ENCODE measurements at regions not wholly inside any gene's neighbourhood (a gene's known extent, or its start where the extent isn't known, plus 50 kb on each side); places are given as distances from the start of the nearest gene placed in this dataset.

DNA sequence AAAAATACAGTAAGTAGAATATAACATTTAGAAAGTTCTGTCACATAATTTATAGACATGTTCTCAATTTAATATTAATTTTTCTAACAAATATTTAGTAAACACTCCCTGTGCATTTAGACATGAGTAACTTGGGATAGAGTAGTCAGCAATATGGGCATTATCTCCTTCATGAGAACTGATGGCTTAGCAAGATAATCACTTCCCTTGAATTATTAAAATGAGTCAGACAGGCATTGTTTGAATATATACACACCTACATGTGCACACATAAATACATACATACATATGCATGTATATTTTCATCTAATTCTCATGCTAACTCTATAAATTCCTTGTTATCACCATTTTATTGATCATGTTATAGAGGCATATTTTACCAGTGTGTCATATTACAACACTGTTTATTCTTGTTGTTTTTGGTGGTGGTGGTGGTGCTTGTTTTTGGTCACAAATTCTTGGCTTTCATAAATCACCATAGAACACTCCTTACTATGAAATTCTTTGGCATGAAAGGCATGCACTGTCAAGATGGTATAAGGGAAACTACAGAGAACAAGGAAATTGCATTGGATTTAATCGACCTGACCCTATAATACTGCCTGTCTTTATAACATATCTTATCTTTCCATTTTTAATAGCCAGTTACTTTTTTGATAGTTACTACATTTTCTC is 434.5 kb upstream of the MANEA start:
- DNase-seq (ENCODE audit: low spot score) = no peak

DNA sequence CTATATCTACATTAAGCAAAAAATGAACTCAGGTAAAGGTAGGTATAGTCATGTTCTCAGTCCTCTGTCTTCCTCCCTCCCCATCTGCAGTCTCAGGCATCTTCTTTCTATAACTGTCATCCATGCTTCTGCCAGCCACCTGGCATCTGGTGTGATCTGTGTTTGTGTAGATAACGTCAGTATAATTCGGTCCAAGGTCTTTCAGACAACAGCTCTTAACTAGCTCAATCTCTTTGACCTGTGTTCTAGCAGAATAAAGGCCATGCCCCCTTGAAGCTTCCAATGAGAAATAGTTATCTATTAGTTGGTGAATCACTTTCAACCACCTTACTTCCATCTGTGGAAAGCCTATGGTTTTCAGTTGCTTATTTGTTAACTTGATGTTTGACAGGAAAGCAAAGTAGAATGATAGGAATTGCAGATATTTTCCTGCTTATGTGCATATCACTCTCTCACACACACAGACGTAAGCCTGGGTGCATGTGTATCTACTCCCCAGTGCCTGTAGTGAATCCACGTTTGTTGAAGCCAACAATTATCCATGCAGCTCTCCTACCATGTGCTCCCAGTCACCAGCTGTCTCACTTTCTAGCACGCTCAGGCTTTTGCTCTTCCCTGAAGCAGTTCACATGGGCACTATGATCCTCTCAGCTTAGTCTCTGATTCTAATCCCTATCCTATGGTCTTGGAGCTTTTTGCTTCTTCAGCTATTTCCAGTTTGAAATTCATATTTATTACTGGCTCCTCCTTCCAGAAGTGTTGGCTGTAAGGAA is 433.7 kb upstream of the MANEA start:
- no peak for DNase-seq (ENCODE audit: low spot score)

DNA sequence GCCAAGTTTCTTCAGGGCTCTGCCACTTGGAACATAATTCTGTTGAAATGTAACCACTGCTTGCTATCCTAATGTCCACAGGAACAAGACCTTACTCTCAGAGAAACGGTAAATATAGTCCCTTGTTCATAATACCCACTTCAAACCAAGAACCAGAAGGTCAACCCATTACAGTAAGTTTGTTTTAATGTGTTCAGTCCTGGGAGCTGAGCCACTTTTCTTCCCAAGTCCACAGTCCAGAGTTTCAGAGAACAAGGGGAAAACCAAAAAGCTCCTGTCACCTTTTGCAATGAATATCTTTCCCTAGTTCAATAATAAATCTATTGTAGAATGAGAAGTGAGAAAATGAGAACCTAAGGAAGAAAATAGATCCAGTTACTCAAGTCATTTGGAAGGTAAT is 431.9 kb upstream of the MANEA start:
- DNase-seq (ENCODE audit: low spot score) = no peak

DNA sequence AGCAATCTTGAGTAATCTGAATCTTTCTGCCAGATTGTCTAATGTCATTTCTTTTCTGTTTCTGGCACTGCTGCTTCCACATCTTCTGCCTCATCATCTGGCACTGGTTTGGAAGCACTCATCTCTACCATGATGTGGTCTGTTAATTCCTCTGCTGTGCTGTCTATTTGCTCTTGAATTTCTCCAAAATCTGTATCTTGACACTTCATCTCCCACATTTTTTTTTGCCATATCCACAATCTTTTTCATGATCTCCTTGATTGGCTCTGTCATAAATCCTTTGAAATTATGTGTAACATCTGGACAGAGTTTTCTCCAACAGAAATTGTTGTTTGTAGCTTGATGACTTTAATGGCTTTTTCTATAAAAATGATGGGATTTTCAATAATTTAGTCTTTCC is 417.8 kb upstream of the MANEA start:
- DNase-seq (ENCODE audit: low spot score) = no peak

DNA sequence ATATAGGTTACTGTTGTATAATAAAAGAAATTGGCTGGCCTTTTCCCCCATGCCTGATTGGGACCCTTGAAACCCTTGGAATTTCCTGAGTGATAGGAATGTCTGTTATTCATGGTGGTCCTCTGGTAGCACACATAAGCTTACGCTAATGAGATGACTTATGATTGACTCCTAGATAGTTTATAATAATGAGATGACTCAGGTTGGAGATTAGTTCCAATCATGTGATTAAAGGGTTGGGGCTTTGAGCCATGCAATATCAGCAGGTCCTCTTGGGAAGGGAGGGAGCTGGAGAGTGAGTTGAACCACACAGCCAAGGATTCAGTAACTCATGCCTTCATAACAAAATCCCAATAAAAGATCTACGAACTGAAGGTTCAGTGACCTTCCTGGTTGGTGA is 407.6 kb upstream of the MANEA start:
- DNase-seq (ENCODE audit: low spot score) = no peak

DNA sequence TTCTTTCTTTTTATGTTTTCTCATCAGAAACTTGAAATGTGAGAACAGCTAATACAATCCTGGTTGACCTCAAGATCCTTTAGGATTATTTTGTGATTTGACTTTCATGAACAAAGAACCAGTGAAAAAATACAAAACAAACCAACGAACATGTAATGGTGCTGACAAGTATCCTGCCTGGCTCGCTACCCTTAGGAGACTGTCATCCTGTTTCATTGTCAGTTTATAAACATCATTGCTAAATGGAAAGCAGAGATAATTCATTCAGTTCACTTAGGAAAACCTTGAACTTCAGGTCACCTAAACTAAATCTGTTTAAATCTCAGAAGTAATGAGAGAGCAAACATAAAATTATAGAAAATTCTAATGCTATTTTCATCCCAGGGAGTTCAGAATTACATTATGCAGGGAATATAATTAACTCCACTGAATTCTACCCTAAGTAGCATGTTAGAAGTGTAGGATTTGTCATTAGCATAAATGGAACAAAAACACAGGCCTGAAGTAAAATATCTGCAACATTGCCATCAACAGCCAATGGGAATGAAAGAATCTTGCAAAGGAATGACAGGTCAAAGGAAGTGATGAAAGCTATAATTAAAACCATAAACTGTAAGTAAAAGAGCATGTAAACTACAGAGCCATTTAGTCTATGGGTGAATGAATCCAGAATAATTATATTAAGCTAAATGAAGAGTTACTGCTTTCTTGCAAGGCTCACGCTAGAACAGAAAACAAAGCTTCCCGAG is 401.2 kb upstream of the MANEA start:
- DNase-seq (ENCODE audit: low spot score) = no peak

DNA sequence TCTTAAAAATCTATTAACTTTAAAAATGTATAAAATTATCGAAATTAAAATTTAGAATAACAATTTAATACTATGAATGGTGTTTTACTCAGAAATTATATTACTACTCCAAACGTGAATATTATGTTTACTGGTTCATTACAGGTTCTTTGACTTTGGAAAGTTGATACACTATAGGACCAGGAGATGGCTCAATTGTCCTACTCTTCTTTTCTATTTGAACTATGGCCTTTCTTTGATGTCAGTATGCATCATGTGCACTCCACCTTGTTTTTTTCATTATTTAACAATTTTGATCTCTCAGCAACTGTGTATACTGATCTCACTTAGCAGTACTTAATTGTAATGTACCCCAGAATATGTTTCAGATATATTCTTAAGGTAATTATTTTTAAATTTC is 391.5 kb upstream of the MANEA start:
- DNase-seq (ENCODE audit: low spot score) = no peak

DNA sequence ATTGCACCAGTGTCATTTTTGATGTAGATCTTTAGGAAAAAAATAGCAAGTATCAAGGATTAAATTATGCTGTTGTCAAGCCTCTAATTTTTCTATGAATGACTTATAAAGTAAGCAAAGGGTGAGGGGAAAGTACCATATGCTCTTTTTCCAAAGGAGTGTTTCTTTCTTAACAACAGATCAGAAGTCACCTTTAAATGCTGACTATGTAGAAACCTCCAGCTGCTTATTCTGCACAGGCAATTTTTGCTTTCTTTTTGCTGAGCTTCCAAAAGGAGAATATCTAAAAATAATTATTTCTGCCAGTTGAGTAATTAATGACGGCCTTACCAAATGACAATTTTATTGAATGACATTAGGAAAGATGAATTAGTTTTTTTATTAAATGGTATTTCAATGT is 390.6 kb upstream of the MANEA start:
- no peak for DNase-seq (ENCODE audit: low spot score)

DNA sequence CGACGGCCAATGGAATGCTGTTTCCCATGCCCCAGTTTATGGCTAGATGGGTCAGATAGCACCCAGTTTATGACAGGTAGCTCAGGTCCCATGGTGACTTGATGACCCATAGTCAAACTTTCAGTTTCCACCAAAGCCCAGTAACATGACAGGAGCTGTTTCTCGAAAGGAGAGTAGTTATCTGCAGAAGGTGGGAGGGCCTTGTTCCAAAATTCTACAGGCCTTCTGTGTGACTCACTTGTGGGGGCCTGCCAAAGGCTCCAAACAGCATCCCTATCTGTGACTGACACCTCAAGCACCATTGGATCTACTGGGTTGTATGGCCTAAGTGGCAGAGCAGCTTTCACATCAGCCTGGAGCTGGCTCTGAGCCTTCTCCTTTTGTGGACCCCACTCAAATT is 379.7 kb upstream of the MANEA start:
- no peak for DNase-seq (ENCODE audit: low spot score)

DNA sequence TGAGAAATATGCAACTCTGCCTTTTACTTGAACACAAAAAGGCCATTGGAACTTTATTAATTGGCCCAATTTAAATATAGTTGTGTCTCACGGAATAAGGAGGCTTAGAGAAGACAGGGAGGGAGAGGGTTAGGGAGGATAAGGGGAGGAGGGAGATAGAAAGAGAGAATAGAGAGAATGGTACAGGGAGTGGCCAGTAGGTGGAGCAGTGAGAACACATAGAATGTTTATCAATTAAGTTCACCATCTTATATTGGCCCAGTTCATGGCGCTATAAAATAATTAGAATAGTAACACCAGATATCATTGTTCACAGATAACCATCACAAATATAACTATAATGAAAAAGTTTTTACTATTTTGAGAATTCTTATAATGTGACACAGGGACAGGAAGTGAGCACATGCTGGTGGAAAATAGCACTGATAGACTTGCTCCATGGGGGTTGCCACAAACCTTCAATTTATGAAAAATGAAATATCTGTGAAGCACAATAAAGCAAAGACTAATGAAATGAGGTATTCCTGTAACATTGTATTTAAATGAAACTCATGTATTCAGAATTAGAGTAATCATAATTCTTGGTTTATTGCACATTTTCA is 374.1 kb upstream of the MANEA start:
- DNase-seq (ENCODE audit: low spot score) = no peak

DNA sequence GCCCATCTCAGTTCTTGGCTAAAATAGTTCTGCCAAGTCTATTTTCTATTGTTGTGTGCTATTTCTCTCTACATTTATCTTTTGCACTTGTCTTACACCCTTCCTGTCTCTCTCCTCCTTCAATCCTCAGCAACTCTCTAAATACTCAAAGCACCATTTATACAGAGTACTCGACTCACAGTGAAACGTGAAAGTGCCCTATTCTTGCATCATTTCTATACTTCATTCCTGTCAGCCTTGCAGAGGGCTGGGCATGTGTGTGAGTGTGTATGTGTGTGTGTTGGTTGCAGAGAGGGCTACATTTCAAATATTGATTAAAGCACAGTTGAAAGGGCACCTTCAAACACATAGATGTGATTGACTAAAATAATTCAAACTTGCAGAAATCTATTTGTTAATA is 373.2 kb upstream of the MANEA start:
- DNase-seq (ENCODE audit: low spot score) = no peak

DNA sequence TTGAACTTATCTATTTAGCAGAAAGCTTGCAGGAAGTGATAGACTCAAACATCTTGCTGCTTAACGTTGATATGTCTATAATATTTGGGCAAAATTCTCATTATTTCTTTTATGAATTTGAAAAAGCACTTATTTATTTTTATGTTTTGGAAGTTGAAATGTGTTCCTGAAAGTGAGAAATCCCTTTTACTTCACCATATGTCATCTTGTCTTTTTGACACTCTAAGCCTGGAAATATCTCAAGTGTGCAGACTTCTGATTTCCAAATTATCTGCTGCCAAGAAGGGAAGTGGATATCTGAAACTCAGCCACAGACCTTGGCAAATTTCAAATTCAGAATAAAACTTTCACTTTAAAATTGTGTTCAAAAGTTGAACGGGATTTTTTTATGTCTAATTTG is 368.7 kb upstream of the MANEA start:
- DNase-seq (ENCODE audit: low spot score) = no peak

DNA sequence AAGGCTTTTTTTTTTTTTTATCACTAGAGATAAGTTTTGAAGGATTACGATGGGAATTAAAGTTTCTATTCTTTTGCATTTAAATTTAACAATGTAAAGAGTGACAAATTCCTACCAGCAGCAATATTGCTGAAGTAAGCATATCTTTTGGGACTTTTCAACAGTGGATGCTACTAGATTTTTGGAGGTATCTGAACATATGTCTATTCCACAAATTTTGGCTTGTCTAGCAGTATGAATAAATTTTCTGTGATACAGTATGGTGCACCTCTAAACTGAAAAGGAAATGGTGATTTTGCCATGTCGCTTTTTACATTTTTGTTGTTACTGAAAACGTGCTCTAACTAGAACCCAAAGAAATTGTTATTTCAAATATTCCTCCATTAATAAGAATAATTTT is 368.3 kb upstream of the MANEA start:
- no peak for DNase-seq (ENCODE audit: low spot score)

DNA sequence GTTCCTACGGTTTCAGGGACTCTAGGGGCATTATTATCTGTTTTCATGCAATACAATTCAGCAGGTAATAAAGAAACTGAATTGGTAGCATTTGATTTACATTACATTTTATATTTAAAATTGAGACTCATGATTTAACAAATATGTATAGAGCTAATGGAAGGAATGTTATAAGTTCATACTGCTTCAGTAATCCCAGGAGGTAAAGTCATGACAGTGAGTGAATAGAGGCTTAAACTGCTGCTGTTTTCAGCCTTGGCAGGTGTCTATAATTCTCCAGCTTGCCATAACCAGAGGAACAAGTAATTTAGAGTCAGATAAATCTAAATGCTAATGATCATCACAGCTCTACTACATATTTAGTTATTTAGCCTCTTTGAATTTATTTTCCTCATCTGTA is 360.8 kb upstream of the MANEA start:
- DNase-seq (ENCODE audit: low spot score) = no peak

DNA sequence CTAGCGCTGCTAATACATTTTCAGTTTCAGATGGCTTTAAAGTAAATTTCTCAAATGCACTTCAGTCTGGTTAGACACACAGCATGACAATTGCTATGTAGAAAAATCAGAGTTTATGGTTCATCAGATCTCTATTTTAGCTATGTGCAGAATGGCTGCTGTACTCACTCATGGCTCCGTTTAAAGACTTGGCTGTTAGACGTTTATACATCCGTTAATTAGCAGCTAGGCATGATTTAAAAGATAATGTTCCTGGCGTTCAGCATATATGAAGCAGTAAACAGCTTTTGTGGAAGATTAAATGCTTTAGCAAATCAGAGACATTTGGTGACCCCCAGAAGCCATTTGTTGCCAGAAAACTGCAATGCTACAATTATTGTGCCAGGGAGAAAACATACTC is 350.0 kb upstream of the MANEA start:
- DNase-seq (ENCODE audit: low spot score) = no peak

DNA sequence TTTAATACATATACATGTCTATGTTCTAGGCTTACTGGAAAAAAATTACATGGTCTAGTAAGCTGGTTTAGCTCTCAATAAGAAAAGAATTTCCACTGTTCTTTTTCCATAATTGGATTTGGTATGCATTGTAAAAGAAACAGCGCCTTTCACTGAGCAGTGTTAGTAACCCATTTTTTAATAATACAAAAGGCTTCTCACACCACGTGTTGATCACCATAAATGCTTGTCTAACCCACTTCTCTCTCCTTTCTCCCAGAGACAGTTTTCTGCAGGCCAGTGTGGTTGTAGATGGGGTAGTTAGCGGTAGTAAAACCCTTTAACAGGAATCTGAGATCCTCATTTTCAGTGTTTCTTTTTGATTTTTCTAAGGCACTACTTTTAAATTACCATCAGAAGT is 348.7 kb upstream of the MANEA start:
- no peak for DNase-seq (ENCODE audit: low spot score)

DNA sequence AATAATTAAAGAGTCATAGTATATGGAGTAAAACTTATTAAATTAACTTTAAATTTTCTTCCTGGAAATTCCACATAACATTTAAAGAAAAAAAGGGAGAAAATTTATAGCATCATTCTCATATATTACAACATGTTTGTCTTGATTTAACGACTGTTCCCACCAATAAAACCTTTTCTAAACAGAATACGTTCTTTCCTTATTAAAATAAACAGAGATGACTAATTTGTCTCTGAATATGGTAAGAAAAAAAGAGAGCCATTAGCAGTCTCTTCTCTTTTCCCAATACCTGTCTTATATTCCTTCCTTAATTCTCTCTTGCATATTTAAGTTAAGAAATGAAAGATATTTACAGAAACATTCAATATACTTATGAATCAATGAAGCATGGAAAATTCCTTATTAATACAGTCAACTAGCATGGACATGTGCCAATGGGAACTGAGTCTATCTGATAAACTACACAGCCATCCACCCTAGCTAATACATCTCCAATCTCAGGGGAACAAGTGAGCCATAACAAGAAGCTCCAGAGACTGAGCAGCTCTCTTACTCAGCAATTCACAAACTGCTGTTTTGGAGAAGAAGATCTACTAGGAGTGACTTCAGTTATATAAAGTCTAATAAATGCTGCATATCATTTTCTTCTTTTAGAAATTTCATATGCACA is 347.1 kb upstream of the MANEA start:
- DNase-seq (ENCODE audit: low spot score) = no peak

DNA sequence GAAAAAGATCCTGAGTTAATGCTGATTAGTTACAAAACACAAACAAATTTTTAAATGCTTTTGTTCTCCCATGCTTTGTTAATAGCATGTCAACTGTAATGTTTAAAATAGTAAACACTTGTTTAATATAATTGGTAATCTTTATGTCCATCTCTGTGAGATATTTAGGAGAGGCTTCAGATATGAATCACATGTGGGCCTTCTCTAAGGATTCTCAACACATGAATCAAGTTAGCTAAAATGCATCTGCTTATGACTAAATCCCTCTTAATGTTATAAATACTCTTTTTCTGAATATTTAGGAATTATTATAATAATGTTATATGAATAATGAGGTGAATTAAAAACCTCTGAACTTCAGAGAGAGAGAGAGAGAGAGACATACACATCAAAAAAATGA is 345.9 kb upstream of the MANEA start:
- DNase-seq (ENCODE audit: low spot score) = no peak

DNA sequence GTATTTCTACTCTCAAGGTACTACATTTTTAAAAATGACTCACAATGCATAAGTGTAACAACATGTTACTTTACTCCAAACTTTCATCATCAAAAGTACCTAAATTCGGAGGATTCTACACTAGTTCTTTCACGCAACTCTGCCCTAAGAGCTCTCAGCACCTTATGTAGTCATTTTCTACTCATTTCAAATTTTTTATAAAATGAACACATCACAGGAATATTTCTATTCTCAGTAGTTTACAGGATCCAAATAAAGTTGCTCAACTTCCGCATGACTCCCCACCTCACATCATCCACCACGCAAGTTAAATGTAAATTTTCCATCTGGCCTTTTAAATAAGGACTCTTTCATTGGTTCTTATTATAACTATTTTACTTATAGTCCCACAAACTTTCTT is 344.9 kb upstream of the MANEA start:
- DNase-seq (ENCODE audit: low spot score) = no peak

DNA sequence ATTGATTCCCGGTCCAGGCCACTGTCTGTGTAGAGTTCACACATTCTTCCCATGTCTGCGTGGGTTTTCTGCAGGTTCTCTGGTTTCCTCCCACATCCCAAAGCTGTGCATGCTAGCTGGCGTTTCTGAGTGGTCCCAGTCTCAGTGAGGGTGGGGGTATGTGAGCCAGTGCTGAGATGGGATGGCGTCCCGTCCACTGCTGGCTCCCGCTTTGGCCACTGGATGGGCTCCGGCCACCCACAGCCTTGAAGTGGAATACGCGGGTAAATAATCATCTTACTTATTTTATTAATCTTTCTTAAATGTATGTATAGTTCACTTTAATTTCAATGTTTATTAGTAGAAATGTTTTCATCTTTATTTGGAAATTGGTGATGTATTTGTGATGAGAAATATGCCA is 343.5 kb upstream of the MANEA start:
- DNase-seq (ENCODE audit: low spot score) = no peak

DNA sequence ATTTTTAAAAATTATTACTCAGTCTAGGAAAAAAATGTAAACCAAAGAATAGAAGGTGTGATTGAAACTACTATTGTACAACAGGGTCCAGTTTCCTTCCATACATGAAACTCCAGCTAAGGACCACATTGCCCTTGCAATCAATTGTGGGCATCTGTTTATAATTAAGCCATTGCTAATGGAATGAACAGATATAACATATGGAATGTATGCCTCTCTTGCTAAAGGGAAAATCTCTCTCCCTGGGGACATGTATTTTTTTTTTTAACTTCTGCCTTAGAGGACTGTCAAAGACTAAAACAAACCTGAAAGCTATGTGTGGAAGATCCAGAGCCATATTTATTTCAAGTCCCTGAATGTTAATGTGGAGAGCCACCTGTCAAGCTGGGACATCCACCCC is 336.8 kb upstream of the MANEA start:
- no peak for DNase-seq (ENCODE audit: low spot score)

DNA sequence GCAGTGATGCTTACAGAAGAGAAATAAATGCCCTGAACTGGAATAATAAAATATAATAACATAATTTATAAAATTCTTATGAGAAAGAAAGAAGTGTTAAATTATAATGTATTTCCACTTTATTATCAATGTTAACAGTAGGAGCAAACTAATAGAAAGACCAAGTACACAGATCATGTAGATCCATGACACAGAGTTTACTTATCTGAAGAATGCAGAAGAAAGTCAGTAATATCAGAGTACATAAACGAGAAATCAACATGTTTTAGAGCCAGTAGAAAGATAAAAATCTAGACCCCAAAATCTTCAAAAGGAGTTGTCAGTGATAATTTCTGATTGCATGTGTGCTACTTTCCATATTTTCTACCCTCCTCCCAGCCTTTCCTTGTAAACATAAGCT is 334.8 kb upstream of the MANEA start:
- DNase-seq (ENCODE audit: low spot score) = no peak
